Cardiac fibroblast (primary cell): ENCODE measurements at regions not wholly inside any gene's neighbourhood (a gene's known extent, or its start where the extent isn't known, plus 50 kb on each side); places are given as distances from the start of the nearest gene placed in this dataset.
A peak's percentile ranks its signal among the peaks of the same experiment; 100 is the strongest.

ENCODE experiments used
- DNase-seq, 2 donors: peaks; one replicate each; pipeline versions ENCODE4 v3.0.0 to v3.0.0-alpha.2; 2010; ENCODE audit warnings: low read depth in 2 of 2
- H3K4me3 ChIP-seq, 2 donors: replicated peaks in 1 of 2; 1 replicate in 1 of 2; 2 replicates in 1 of 2; pipeline ENCODE4 v1.5.1; 2011; ENCODE audit warnings: low read depth in 2 of 2, low read length in 2 of 2, mild to moderate bottlenecking in 2 of 2, moderate library complexity in 1 of 2
- TF ChIP-seq, protein P1 (sequence below): IDR thresholded peaks from one replicate; pipeline ENCODE4 v1.5.1; 2011; ENCODE audit warnings: low read depth, mild to moderate bottlenecking, low read length, inconsistent platforms

DNA sequence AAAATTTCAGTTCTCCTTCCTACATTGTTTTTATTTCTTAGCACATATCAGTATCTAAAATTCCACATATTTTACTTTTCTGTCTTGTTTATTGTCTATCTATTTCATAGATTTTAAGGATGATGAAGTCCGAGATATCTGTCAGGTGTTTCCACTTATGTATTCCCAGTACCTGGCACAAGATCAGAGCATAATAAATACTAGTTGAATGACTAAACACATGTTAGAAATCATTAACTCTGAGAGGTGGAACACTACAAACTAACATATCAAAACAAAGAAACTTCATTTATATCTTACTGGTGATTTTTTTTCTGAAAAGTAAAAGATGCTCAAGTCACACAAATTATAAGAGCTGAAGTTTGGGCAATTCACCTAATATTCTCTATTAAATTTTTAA is 1208.3 kb downstream of the PCDH9 start:
- H3K4me3 ChIP-seq: no peak overlapping the region
- TF ChIP-seq, protein P1, sequence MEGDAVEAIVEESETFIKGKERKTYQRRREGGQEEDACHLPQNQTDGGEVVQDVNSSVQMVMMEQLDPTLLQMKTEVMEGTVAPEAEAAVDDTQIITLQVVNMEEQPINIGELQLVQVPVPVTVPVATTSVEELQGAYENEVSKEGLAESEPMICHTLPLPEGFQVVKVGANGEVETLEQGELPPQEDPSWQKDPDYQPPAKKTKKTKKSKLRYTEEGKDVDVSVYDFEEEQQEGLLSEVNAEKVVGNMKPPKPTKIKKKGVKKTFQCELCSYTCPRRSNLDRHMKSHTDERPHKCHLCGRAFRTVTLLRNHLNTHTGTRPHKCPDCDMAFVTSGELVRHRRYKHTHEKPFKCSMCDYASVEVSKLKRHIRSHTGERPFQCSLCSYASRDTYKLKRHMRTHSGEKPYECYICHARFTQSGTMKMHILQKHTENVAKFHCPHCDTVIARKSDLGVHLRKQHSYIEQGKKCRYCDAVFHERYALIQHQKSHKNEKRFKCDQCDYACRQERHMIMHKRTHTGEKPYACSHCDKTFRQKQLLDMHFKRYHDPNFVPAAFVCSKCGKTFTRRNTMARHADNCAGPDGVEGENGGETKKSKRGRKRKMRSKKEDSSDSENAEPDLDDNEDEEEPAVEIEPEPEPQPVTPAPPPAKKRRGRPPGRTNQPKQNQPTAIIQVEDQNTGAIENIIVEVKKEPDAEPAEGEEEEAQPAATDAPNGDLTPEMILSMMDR: no peak
- DNase-seq: no peak

DNA sequence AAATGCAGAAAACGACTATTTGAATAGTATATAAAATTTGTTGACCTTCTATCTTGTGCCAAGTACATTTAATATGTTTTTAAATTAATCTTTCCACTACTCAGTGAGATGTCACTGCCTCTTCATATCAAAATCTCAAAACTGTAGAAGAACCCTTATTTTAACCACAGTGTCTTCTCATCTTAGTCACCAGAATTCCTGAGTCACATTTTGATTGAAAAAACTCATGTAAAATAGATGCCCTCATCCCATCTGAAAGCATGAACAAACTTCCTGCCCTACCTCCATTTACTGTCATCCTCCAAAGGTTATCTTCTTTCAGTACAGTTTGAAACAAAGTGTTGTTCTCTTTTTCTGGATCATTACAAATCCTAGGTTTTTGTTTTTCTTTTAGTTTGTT is 1215.4 kb downstream of the PCDH9 start:
- DNase-seq: peak in 1 of 2 donors; percentile 15
- TF ChIP-seq, protein P1: no peak
- H3K4me3 ChIP-seq: no peak overlapping the region

GRCh38 chr13:66009241-66009640 is 1220.9 kb downstream of the PCDH9 start:
- no peak overlapping the region for H3K4me3 ChIP-seq
- DNase-seq: no peak
- TF ChIP-seq, protein P1: no peak

DNA sequence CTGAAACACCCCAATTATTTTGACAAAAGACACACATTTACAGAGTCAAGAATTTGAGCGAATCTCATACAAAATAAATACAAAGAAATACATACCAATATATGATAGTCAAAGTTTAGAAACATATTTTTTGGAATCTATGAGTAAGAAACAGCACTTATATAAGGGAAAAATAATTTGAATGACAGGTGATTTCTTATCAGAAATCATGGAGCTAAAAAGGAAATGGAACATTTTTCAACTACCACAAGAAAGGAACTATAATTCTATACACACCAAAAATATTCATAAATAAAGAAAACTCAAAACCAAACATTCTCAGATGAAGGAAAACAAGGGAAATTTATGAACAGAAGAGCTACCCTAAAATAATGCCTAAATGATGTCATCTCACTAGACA is 1226.6 kb downstream of the PCDH9 start:
- no peak for DNase-seq
- TF ChIP-seq, protein P1: no peak
- no peak overlapping the region for H3K4me3 ChIP-seq

- no peak for DNase-seq
- TF ChIP-seq, protein P1: no peak
- no peak overlapping the region for H3K4me3 ChIP-seq
Observed at GRCh38 chr13:66001140-66001539, 1229.0 kb downstream of the PCDH9 start.

- TF ChIP-seq, protein P1: no peak
- no peak overlapping the region for H3K4me3 ChIP-seq
- DNase-seq: no peak
Observed at GRCh38 chr13:65999411-65999810, 1230.7 kb downstream of the PCDH9 start.

DNA sequence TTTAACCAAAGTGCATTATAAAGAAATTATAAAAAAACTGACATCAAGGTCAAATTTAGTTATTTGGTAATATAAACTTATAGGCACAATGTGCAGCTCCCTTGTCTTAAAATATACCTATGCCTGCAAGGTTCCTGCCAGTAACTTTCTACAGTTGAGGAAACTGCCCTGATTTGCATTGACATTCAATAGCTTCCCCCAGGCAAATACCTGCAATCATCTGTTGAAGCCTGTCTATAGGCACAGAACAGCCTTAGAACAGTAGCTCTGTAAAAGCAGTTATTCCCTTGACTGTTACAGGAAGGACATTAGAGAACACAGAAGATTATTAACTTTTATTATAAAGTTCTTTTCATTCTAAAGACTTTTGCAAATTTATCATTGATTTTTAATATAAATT is 1239.5 kb downstream of the PCDH9 start:
- H3K4me3 ChIP-seq: no peak overlapping the region
- DNase-seq: no peak
- TF ChIP-seq, protein P1: no peak
